Central memory CD8-positive, alpha-beta T cell (primary cell): ENCODE measurements at regions not wholly inside any gene's neighbourhood (a gene's known extent, or its start where the extent isn't known, plus 50 kb on each side); places are given as distances from the start of the nearest gene placed in this dataset.

Experiments used
- ATAC-seq: fragments of 150-1000 bp; cut with Tn5 transposase; replicated peaks from 2 replicates; pipeline ENCODE4 v1.10.0; 2022; ENCODE audit warnings: mild to moderate bottlenecking, moderate FRiP score, moderate number of reproducible peaks; ENCODE audit not compliant: poor library complexity, severe bottlenecking; ENCODE audit errors: extremely low read depth
- DNase-seq, 2 donors: peaks; one replicate each; pipeline ENCODE4 v3.0.0; 2021; ENCODE audit warnings: low spot score in 2 of 2
- H3K27ac Mint-ChIP-seq: one replicate; pipeline ENCODE4 v1.8.0; 2022; ENCODE audit warnings: low read depth, mild to moderate bottlenecking, moderate library complexity, mixed read lengths
- H3K27me3 Mint-ChIP-seq: one replicate; pipeline ENCODE4 v1.8.0; 2022; ENCODE audit warnings: mixed read lengths
- H3K36me3 Mint-ChIP-seq: one replicate; pipeline ENCODE4 v1.8.0; 2022; ENCODE audit warnings: mild to moderate bottlenecking, moderate library complexity, mixed read lengths; ENCODE audit not compliant: insufficient read depth
- H3K4me1 Mint-ChIP-seq: one replicate; pipeline ENCODE4 v1.8.0; 2022; ENCODE audit warnings: mixed read lengths
- H3K4me3 Mint-ChIP-seq: one replicate; pipeline ENCODE4 v1.8.0; 2022; ENCODE audit warnings: mild to moderate bottlenecking, moderate library complexity, mixed read lengths
- H3K9me3 Mint-ChIP-seq: one replicate; pipeline ENCODE4 v1.8.0; 2022; ENCODE audit warnings: mixed read lengths

GRCh38 chr2:21396252-21396651, 272.5 kb downstream of the TDRD15 start:
- DNase-seq (no peak), ATAC-seq (no peak)
- Mint-ChIP-seq H3K27me3 (peaks cover 9% of the 10 kb centered on the region), H3K4me1 (no peaks in the 10 kb centered on the region), H3K27ac (no peak overlapping the region), H3K36me3 (no peaks in the 10 kb centered on the region), H3K9me3 (peaks cover 11% of the 10 kb centered on the region), H3K4me3 (no peak overlapping the region)

- H3K27ac Mint-ChIP-seq, result no peak overlapping the region
- no peaks in the 10 kb centered on the region for H3K4me1 Mint-ChIP-seq
- no peak overlapping the region for H3K4me3 Mint-ChIP-seq
- no peak for DNase-seq
- ATAC-seq, result no peak
- no peaks in the 10 kb centered on the region for H3K27me3 Mint-ChIP-seq
- H3K36me3 Mint-ChIP-seq, result no peaks in the 10 kb centered on the region
- peaks cover 11% of the 10 kb centered on the region for H3K9me3 Mint-ChIP-seq
Observed at GRCh38 chr2:21401022-21401698, 277.4 kb downstream of the TDRD15 start.

DNA sequence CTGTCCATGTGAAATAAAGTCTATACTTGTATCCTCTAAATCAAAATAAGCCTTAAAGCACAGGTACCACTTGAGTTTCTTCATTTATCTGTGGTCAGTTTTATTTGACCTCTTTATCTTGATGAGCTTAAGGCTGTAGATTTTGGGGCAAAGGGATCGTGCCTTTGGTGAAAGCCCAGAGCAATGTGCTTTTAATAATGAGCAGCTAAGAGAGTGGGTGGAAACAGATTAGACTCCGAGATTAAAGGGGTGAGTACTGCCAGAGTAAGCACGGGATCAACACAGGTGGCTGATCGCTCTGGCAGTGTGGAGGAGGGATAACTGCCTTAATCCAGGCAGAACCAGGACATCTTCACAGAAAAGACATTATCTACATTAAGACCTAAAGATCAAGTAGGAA, 280.4 kb downstream of the TDRD15 start:
- Mint-ChIP-seq H3K4me3 (no peak overlapping the region), H3K36me3 (no peaks in the 10 kb centered on the region), H3K4me1 (no peaks in the 10 kb centered on the region), H3K27ac (no peak overlapping the region), H3K9me3 (peaks cover 11% of the 10 kb centered on the region), H3K27me3 (no peaks in the 10 kb centered on the region)
- no peak for DNase-seq
- no peak for ATAC-seq

- Mint-ChIP-seq H3K4me3 (no peak overlapping the region), H3K36me3 (no peaks in the 10 kb centered on the region), H3K4me1 (no peaks in the 10 kb centered on the region), H3K27me3 (no peaks in the 10 kb centered on the region), H3K27ac (no peak overlapping the region), H3K9me3 (peaks cover 11% of the 10 kb centered on the region)
- DNase-seq (no peak), ATAC-seq (no peak)
Observed at GRCh38 chr2:21404827-21405625, 281.3 kb downstream of the TDRD15 start.

DNA sequence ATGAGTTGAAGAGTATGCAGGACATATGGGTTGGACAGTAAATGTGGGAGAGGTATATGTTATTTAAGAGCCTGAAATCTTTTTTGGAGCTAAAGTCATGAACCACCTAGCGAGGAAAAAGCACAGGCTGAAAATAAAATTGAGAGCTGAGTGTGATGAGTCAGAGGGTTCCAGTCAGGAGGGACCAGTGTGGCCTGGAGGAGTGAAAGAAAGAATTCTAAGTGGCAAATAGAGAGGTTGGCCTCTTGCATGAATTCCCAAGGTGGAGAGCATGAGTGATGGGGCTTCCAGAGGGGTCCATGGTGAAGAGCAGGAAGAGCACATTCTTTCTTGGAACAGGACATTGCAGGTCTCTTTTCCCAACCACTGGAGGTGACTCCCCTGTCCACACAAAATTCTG, 282.6 kb downstream of the TDRD15 start:
- H3K4me1 Mint-ChIP-seq, result no peaks in the 10 kb centered on the region
- H3K4me3 Mint-ChIP-seq, result no peak overlapping the region
- H3K36me3 Mint-ChIP-seq, result no peaks in the 10 kb centered on the region
- H3K9me3 Mint-ChIP-seq, result peaks cover 6% of the 10 kb centered on the region
- ATAC-seq (no peak), DNase-seq (no peak)
- H3K27ac Mint-ChIP-seq, result no peak overlapping the region
- H3K27me3 Mint-ChIP-seq, result no peaks in the 10 kb centered on the region

DNA sequence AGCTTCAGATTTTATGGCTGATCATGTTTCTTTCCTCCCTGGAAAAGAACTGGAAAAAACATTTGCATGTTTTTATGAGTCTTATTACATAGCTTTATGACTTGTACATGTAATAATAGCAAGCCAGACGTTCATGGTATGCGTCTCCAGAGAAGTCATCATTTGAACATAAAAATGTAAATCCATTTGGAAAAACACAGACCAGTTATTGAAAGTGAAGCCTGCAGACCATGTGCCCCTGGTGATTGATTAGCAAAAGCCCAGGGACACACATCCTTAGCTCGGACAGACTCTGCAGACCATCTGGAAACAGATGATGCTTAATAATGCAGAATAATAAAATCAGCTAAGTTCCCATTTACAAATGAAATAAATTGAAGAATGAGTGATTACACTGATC, 283.1 kb downstream of the TDRD15 start:
- DNase-seq (no peak), ATAC-seq (no peak)
- H3K27ac Mint-ChIP-seq, result no peak overlapping the region
- no peaks in the 10 kb centered on the region for H3K36me3 Mint-ChIP-seq
- peaks cover 6% of the 10 kb centered on the region for H3K9me3 Mint-ChIP-seq
- H3K4me3 Mint-ChIP-seq, result no peak overlapping the region
- H3K4me1 Mint-ChIP-seq, result no peaks in the 10 kb centered on the region
- no peaks in the 10 kb centered on the region for H3K27me3 Mint-ChIP-seq

DNA sequence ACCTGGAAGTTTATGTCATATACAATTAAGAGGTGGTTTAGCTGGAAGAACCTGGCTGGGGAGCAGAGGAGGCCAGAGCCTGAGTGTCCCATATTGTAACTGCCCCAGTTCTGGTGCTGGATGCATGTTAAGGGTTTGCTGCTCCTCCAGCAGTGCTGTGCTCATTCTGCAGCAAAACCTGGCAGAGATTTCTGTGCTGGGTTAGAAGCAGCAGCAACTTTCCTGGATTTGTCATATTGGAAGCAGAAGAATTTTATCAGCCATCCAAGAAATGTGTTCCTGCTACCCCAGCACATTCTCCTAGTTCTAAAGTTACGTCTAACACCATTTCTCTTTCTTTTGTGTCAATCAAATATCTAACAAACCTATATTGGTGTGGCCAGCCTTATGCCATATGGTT, 284.1 kb downstream of the TDRD15 start:
- ATAC-seq (no peak), DNase-seq (no peak)
- Mint-ChIP-seq H3K27me3 (no peaks in the 10 kb centered on the region), H3K9me3 (no peaks in the 10 kb centered on the region), H3K4me3 (no peak overlapping the region), H3K27ac (no peak overlapping the region), H3K4me1 (no peaks in the 10 kb centered on the region), H3K36me3 (no peaks in the 10 kb centered on the region)

- no peaks in the 10 kb centered on the region for H3K36me3 Mint-ChIP-seq
- H3K4me1 Mint-ChIP-seq, result no peaks in the 10 kb centered on the region
- ATAC-seq (no peak), DNase-seq (no peak)
- no peak overlapping the region for H3K4me3 Mint-ChIP-seq
- H3K27me3 Mint-ChIP-seq, result no peaks in the 10 kb centered on the region
- H3K27ac Mint-ChIP-seq, result no peak overlapping the region
- peaks cover 7% of the 10 kb centered on the region for H3K9me3 Mint-ChIP-seq
Observed at GRCh38 chr2:21411741-21412140, 288.0 kb downstream of the TDRD15 start.

DNA sequence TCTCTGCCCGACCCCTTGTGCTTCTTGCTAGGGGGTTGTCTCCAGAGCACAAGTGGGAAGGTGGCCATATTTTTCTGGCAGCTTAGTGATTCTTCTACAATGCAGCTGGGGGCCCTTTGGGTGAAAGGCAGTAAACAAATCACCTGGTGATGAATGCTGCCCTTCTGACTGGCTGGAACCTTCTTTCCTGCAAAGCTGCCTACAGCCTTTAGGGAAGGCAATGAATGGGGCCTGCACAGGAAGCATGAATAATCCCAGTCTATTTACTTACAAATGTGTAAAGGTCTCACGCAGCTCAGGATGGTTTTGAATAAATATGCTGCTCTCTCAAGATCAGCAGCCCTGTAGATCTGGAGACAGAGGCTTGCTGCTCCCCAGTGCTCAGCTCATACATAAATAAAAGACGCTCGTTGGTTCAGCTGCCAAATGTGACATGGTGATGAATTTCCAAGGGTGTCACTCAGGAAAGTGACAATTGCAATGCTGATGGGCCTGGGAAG, 289.2 kb downstream of the TDRD15 start:
- Mint-ChIP-seq H3K27me3 (no peaks in the 10 kb centered on the region), H3K4me3 (no peak overlapping the region), H3K36me3 (no peaks in the 10 kb centered on the region), H3K4me1 (no peaks in the 10 kb centered on the region), H3K9me3 (peaks cover 7% of the 10 kb centered on the region), H3K27ac (no peak overlapping the region)
- DNase-seq (no peak), ATAC-seq (no peak)

DNA sequence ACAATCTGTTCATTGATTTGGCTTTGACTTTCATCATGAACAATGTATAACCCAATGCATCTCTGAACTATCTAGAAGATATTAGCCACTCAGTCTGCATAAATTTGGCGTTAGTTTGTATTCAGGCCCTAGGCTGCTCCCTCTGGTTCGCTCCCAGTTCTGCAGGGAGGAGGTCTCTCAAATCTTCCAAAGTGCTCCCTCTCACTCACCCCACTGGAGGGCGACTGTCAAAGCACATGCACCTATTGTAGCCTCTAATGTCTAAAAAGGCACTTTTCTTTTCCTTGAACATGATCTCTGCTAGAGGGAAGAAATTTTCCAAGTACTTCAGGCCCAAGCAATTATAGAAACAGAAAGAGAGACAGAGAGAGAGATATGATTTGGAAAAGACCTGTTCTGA, 291.5 kb downstream of the TDRD15 start:
- DNase-seq (no peak), ATAC-seq (no peak)
- peaks cover 7% of the 10 kb centered on the region for H3K9me3 Mint-ChIP-seq
- H3K36me3 Mint-ChIP-seq, result no peaks in the 10 kb centered on the region
- no peaks in the 10 kb centered on the region for H3K27me3 Mint-ChIP-seq
- no peaks in the 10 kb centered on the region for H3K4me1 Mint-ChIP-seq
- no peak overlapping the region for H3K27ac Mint-ChIP-seq
- H3K4me3 Mint-ChIP-seq, result no peak overlapping the region

GRCh38 chr2:21416226-21416625, 292.5 kb downstream of the TDRD15 start:
- Mint-ChIP-seq H3K27me3 (no peaks in the 10 kb centered on the region), H3K9me3 (peaks cover 7% of the 10 kb centered on the region), H3K27ac (no peak overlapping the region), H3K36me3 (no peaks in the 10 kb centered on the region), H3K4me3 (no peak overlapping the region), H3K4me1 (no peaks in the 10 kb centered on the region)
- DNase-seq, result no peak
- no peak for ATAC-seq

- no peak for ATAC-seq
- Mint-ChIP-seq H3K4me3 (no peak overlapping the region), H3K27ac (no peak overlapping the region), H3K9me3 (peaks cover 20% of the 10 kb centered on the region), H3K27me3 (no peaks in the 10 kb centered on the region), H3K36me3 (no peaks in the 10 kb centered on the region), H3K4me1 (no peaks in the 10 kb centered on the region)
- no peak for DNase-seq
Observed at GRCh38 chr2:21418456-21418855, 294.7 kb downstream of the TDRD15 start.
